ENCODE measurements at regions not wholly inside any gene's neighbourhood (a gene's known extent, or its start where the extent isn't known, plus 50 kb on each side); places are given as distances from the start of the nearest gene placed in this dataset.
"Not testable (repeated sequence)": the region's sequence is repeated elsewhere in the genome, so short reads cannot be mapped to it uniquely, and the experiment has no call there.

- Mint-ChIP-seq H3K4me3 (no peak overlapping the region), H3K4me1 (ENCODE audit: low read depth in 2 of 2) (peaks cover 3 to 5% of the 10 kb centered on the region in 2 donors), H3K27me3 (peaks cover 0 to 3% of the 10 kb centered on the region in 2 donors), H3K36me3 (no peaks in the 10 kb centered on the region), H3K9me3 (no peaks in the 10 kb centered on the region), H3K27ac (no peak overlapping the region)
- ATAC-seq, result no peak
- DNase-seq (ENCODE audit: low spot score), result no peak
Observed at GRCh38 chr1:185654199-185654951, 79.8 kb upstream of the HMCN1 start.

- Mint-ChIP-seq H3K36me3 (no peaks in the 10 kb centered on the region), H3K4me1 (ENCODE audit: low read depth in 2 of 2) (peaks cover 3 to 5% of the 10 kb centered on the region in 2 donors), H3K4me3 (no peak overlapping the region), H3K27ac (no peak overlapping the region), H3K27me3 (peaks cover 0 to 3% of the 10 kb centered on the region in 2 donors), H3K9me3 (no peaks in the 10 kb centered on the region)
- DNase-seq (ENCODE audit: low spot score), result no peak
- ATAC-seq, result no peak
Observed at GRCh38 chr1:185653615-185654014, 80.6 kb upstream of the HMCN1 start.

- Mint-ChIP-seq H3K27me3 (no peaks in the 10 kb centered on the region), H3K36me3 (no peaks in the 10 kb centered on the region), H3K4me1 (ENCODE audit: low read depth in 2 of 2) (peaks cover 5 to 9% of the 10 kb centered on the region in 2 donors), H3K27ac (no peak overlapping the region), H3K4me3 (no peak overlapping the region), H3K9me3 (no peaks in the 10 kb centered on the region)
- DNase-seq (ENCODE audit: low spot score) (no peak), ATAC-seq (no peak)
Observed at GRCh38 chr1:185652348-185652747, 81.8 kb upstream of the HMCN1 start.

- DNase-seq (ENCODE audit: low spot score) (no peak), ATAC-seq (no peak)
- H3K9me3 Mint-ChIP-seq, result no peaks in the 10 kb centered on the region
Observed at GRCh38 chr1:185650602-185651230, 83.5 kb upstream of the HMCN1 start.

GRCh38 chr1:185648858-185649589 lies 85.2 kb upstream of the HMCN1 start:
- DNase-seq (ENCODE audit: low spot score) (no peak), ATAC-seq (no peak)
- no peak overlapping the region for H3K4me3 Mint-ChIP-seq
- peaks cover 21 to 23% of the 10 kb centered on the region in 2 donors for H3K4me1 Mint-ChIP-seq (ENCODE audit: low read depth in 2 of 2)
- no peaks in the 10 kb centered on the region for H3K27me3 Mint-ChIP-seq
- H3K27ac Mint-ChIP-seq, result peak overlapping the region in 1 of 2 donors; percentile 3
- H3K9me3 Mint-ChIP-seq, result no peaks in the 10 kb centered on the region
- no peaks in the 10 kb centered on the region for H3K36me3 Mint-ChIP-seq

More at GRCh38 chr1:185650602-185651230, 83.5 kb upstream of the HMCN1 start:
- Mint-ChIP-seq H3K27ac (peak overlapping the region; percentile 3 to 42), H3K36me3 (no peaks in the 10 kb centered on the region), H3K4me3 (no peak overlapping the region), H3K27me3 (no peaks in the 10 kb centered on the region), H3K4me1 (ENCODE audit: low read depth in 2 of 2) (peaks cover 10 to 12% of the 10 kb centered on the region in 2 donors)

- not testable (repeated sequence) for H3K36me3 Mint-ChIP-seq; ATAC-seq; DNase-seq (ENCODE audit: low spot score); H3K27me3 Mint-ChIP-seq; H3K9me3 Mint-ChIP-seq
- peaks cover 30 to 33% of the 10 kb centered on the region in 2 donors for H3K4me1 Mint-ChIP-seq (ENCODE audit: low read depth in 2 of 2)
- peak overlapping the region; percentile 34 for H3K4me3 Mint-ChIP-seq
- peak overlapping the region; percentile 43 for H3K27ac Mint-ChIP-seq
Observed at GRCh38 chr1:185647597-185648267, 86.5 kb upstream of the HMCN1 start.

- H3K36me3 Mint-ChIP-seq, result peaks cover 21% of the 10 kb centered on the region
- no peak overlapping the region for H3K4me3 Mint-ChIP-seq
- ATAC-seq (no peak), DNase-seq (ENCODE audit: low spot score) (no peak)
- H3K4me1 Mint-ChIP-seq (ENCODE audit: low read depth in 2 of 2), result peaks cover 30 to 35% of the 10 kb centered on the region in 2 donors
- no peaks in the 10 kb centered on the region for H3K27me3 Mint-ChIP-seq
- peak overlapping the region in 1 of 2 donors; percentile 44 for H3K27ac Mint-ChIP-seq
- H3K9me3 Mint-ChIP-seq, result no peaks in the 10 kb centered on the region
Observed at GRCh38 chr1:185646202-185646683, 87.9 kb upstream of the HMCN1 start.

- Mint-ChIP-seq H3K36me3 (peaks cover 21% of the 10 kb centered on the region), H3K27me3 (no peaks in the 10 kb centered on the region), H3K9me3 (no peaks in the 10 kb centered on the region), H3K4me1 (ENCODE audit: low read depth in 2 of 2) (peaks cover 30 to 34% of the 10 kb centered on the region in 2 donors), H3K4me3 (no peak overlapping the region), H3K27ac (no peak overlapping the region)
- DNase-seq (ENCODE audit: low spot score) (no peak), ATAC-seq (no peak)
Observed at GRCh38 chr1:185645686-185646085, 88.5 kb upstream of the HMCN1 start.

- Mint-ChIP-seq H3K27ac (peak overlapping the region in 1 of 2 donors; percentile 41), H3K27me3 (no peaks in the 10 kb centered on the region), H3K4me1 (ENCODE audit: low read depth in 2 of 2) (peaks cover 29 to 30% of the 10 kb centered on the region in 2 donors), H3K36me3 (peaks cover 21% of the 10 kb centered on the region), H3K9me3 (no peaks in the 10 kb centered on the region), H3K4me3 (no peak overlapping the region)
- DNase-seq (ENCODE audit: low spot score) (no peak), ATAC-seq (no peak)
Observed at GRCh38 chr1:185645162-185645640, 89.0 kb upstream of the HMCN1 start.

- Mint-ChIP-seq H3K4me1 (ENCODE audit: low read depth in 2 of 2) (peaks cover 29 to 30% of the 10 kb centered on the region in 2 donors), H3K36me3 (peaks cover 21% of the 10 kb centered on the region), H3K4me3 (no peak overlapping the region), H3K27me3 (no peaks in the 10 kb centered on the region), H3K9me3 (no peaks in the 10 kb centered on the region), H3K27ac (no peak overlapping the region)
- no peak for DNase-seq (ENCODE audit: low spot score)
- ATAC-seq, result peak; percentile 57 to 68
Observed at GRCh38 chr1:185644531-185644930, 89.7 kb upstream of the HMCN1 start.

- peaks cover 8% of the 10 kb centered on the region for H3K9me3 Mint-ChIP-seq
- DNase-seq (ENCODE audit: low spot score) (peak; percentile 57), ATAC-seq (peak; percentile 97 to 99)
- H3K4me1 Mint-ChIP-seq (ENCODE audit: low read depth in 2 of 2), result peaks cover 15 to 42% of the 10 kb centered on the region in 2 donors
- H3K27ac Mint-ChIP-seq, result peak overlapping the region; percentile 71 to 80
- peaks cover 39% of the 10 kb centered on the region for H3K36me3 Mint-ChIP-seq
- H3K4me3 Mint-ChIP-seq, result peak overlapping the region; percentile 77
- peaks cover 0 to 2% of the 10 kb centered on the region in 2 donors for H3K27me3 Mint-ChIP-seq
Observed at GRCh38 chr1:185636848-185637247, 97.3 kb upstream of the HMCN1 start.

GRCh38 chr1:185634704-185635103 lies 99.5 kb upstream of the HMCN1 start:
- Mint-ChIP-seq H3K27me3 (peaks cover 0 to 2% of the 10 kb centered on the region in 2 donors), H3K27ac (no peak overlapping the region), H3K36me3 (peaks cover 37% of the 10 kb centered on the region), H3K4me1 (ENCODE audit: low read depth in 2 of 2) (peaks cover 15 to 42% of the 10 kb centered on the region in 2 donors), H3K4me3 (no peak overlapping the region), H3K9me3 (peaks cover 8% of the 10 kb centered on the region)
- DNase-seq (ENCODE audit: low spot score) (no peak), ATAC-seq (no peak)
